HG02885 (cell line): ENCODE measurements at regions not wholly inside any gene's neighbourhood (a gene's known extent, or its start where the extent isn't known, plus 50 kb on each side); places are given as distances from the start of the nearest gene placed in this dataset.
"Not testable (repeated sequence)": the region's sequence is repeated elsewhere in the genome, so short reads cannot be mapped to it uniquely, and the experiment has no call there.

Source experiments
- ATAC-seq: cut with Tn5 transposase; IDR thresholded peaks from one replicate; pipeline ENCODE4 v1.9.1; 2021; ENCODE audit warnings: mild to moderate bottlenecking; ENCODE audit not compliant: unreplicated experiment, poor library complexity

GRCh38 chr14:71165121-71166031 lies 258.1 kb downstream of the PCNX1 start:
- ATAC-seq, result no peak

- no peak for ATAC-seq
Observed at GRCh38 chr14:71166180-71166837, 259.1 kb downstream of the PCNX1 start.

GRCh38 chr14:71167325-71167950 lies 260.2 kb downstream of the PCNX1 start:
- not testable (repeated sequence) for ATAC-seq

- not testable (repeated sequence) for ATAC-seq
Observed at GRCh38 chr14:71168161-71168560, 260.9 kb downstream of the PCNX1 start.

GRCh38 chr14:71168564-71169427 lies 261.5 kb downstream of the PCNX1 start:
- no peak for ATAC-seq

GRCh38 chr14:71169861-71170260 lies 262.6 kb downstream of the PCNX1 start:
- no peak for ATAC-seq

- no peak for ATAC-seq
Observed at GRCh38 chr14:71175491-71175890, 268.2 kb downstream of the PCNX1 start.

GRCh38 chr14:71179066-71179465 lies 271.8 kb downstream of the PCNX1 start:
- no peak for ATAC-seq

- ATAC-seq, result no peak
Observed at GRCh38 chr14:71180397-71180796, 273.1 kb downstream of the PCNX1 start.

GRCh38 chr14:71181215-71182003 lies 274.1 kb downstream of the PCNX1 start:
- ATAC-seq, result no peak

GRCh38 chr14:71183876-71184689 lies 276.8 kb downstream of the PCNX1 start:
- ATAC-seq, result no peak

GRCh38 chr14:71185637-71186036 lies 278.4 kb downstream of the PCNX1 start:
- no peak for ATAC-seq

- ATAC-seq, result no peak
Observed at GRCh38 chr14:71187633-71188356, 280.5 kb downstream of the PCNX1 start.

GRCh38 chr14:71190770-71191374 lies 283.6 kb downstream of the PCNX1 start:
- no peak for ATAC-seq

- no peak for ATAC-seq
Observed at GRCh38 chr14:71193663-71194062, 286.4 kb downstream of the PCNX1 start.

- ATAC-seq, result no peak
Observed at GRCh38 chr14:71194251-71194650, 287.0 kb downstream of the PCNX1 start.

- ATAC-seq, result no peak
Observed at GRCh38 chr14:71196921-71197320, 289.7 kb downstream of the PCNX1 start.

- no peak for ATAC-seq
Observed at GRCh38 chr14:71198687-71199086, 291.4 kb downstream of the PCNX1 start.
